SK-N-SH (cell line): ENCODE measurements at regions not wholly inside any gene's neighbourhood (a gene's known extent, or its start where the extent isn't known, plus 50 kb on each side); places are given as distances from the start of the nearest gene placed in this dataset.

Experiments
- CTCF ChIA-PET: fragments of 300-600, 350-600 bp; formaldehyde crosslinking; extraction: SDS; loops from one replicate; lab custom pipeline; 2021; lab: Yijun Ruan, JAX
- POLR2A ChIA-PET: fragments of 350-600 bp; sonication (Branson Sonifier 250); formaldehyde crosslinking; extraction: SDS; loops from one replicate; lab custom pipeline; 2020; ENCODE audit warnings: antibody characterized with exemption, inconsistent platforms; lab: Yijun Ruan, JAX
- DNase-seq: peaks from one replicate; pipeline ENCODE4 v3.0.0; 2012
- H2AFZ ChIP-seq: fragments of 200-600 bp; sonication (generic); 2 replicates; pipeline ENCODE4 v1.8.1; 2016; ENCODE audit warnings: antibody characterized with exemption, mild to moderate bottlenecking, low read depth
- H3F3A ChIP-seq: fragments of 200-600 bp; sonication (generic); replicated peaks from 2 replicates; pipeline ENCODE3; 2016; ENCODE audit warnings: antibody characterized with exemption, mild to moderate bottlenecking; ENCODE audit not compliant: insufficient read depth
- H3K27ac ChIP-seq, 2 experiments: fragments of 200-500 bp in 1 of 2; fragments of 200-600 bp in 1 of 2; sonication (Bioruptor generic) in 1 of 2; sonication (generic), shearing (Covaris generic) in 1 of 2; 2 replicates each; pipeline versions ENCODE4 v1.5.1 to v1.6.1; 2014 to 2016; ENCODE audit warnings: low read depth in 2 of 2, inconsistent platforms in 1 of 2, low read length in 1 of 2, mild to moderate bottlenecking in 1 of 2, mixed read lengths in 1 of 2
- H3K27me3 ChIP-seq: fragments of 200-600 bp; sonication (generic), shearing (Covaris generic); 2 replicates; pipeline ENCODE4 v1.6.1; 2016; ENCODE audit warnings: mixed run types; ENCODE audit not compliant: insufficient read depth
- H3K36me3 ChIP-seq, 2 experiments: fragments of 200-500 bp in 1 of 2; fragments of 200-600 bp in 1 of 2; sonication (Bioruptor generic) in 1 of 2; sonication (generic) in 1 of 2; replicated peaks in 1 of 2; 2 replicates each; pipeline versions ENCODE3 to v1.5.1; 2014 to 2016; ENCODE audit warnings: low read length in 1 of 2, mild to moderate bottlenecking in 1 of 2; ENCODE audit not compliant: insufficient read depth in 2 of 2, control insufficient read depth in 1 of 2
- H3K4me1 ChIP-seq, 2 experiments: fragments of 200-500 bp in 1 of 2; fragments of 200-600 bp in 1 of 2; sonication (Bioruptor generic) in 1 of 2; sonication (generic), shearing (Covaris generic) in 1 of 2; 2 replicates each; pipeline versions ENCODE4 v1.5.1 to v1.6.1; 2014 to 2016; ENCODE audit warnings: low read depth in 1 of 2, low read length in 1 of 2, mixed run types in 1 of 2; ENCODE audit not compliant: insufficient read depth in 2 of 2, control insufficient read depth in 1 of 2
- H3K4me2 ChIP-seq: fragments of 200-600 bp; sonication (generic), shearing (Covaris generic); 2 replicates; pipeline ENCODE4 v1.6.1; 2017; ENCODE audit warnings: mixed run types
- H3K4me3 ChIP-seq, 2 experiments: fragments of 200-500 bp in 1 of 2; fragments of 200-600 bp in 1 of 2; sonication (Bioruptor generic) in 1 of 2; sonication (generic), shearing (Covaris generic) in 1 of 2; 2 replicates each; pipeline versions ENCODE4 v1.5.1 to v1.8.1; 2014 to 2016; ENCODE audit warnings: low read depth in 2 of 2, inconsistent platforms in 1 of 2, low read length in 1 of 2, mild to moderate bottlenecking in 1 of 2, mixed read lengths in 1 of 2, moderate library complexity in 1 of 2
- H3K79me2 ChIP-seq: fragments of 200-600 bp; sonication (generic); 2 replicates; pipeline ENCODE4 v1.8.1; 2017; ENCODE audit warnings: mild to moderate bottlenecking; ENCODE audit not compliant: insufficient read depth
- H3K9ac ChIP-seq: fragments of 200-600 bp; sonication (generic); 2 replicates; pipeline ENCODE4 v1.6.1; 2017; ENCODE audit warnings: mixed run types
- H3K9me2 ChIP-seq: fragments of 200-600 bp; sonication (generic); 2 replicates; pipeline ENCODE4 v1.6.1; 2017; ENCODE audit warnings: mixed run types
- H3K9me3 ChIP-seq: fragments of 200-600 bp; sonication (generic); 2 replicates; pipeline ENCODE4 v1.6.1; 2017; ENCODE audit warnings: mixed run types, mild to moderate bottlenecking, moderate library complexity
- H4K20me1 ChIP-seq: fragments of 200-600 bp; sonication (generic); 2 replicates; pipeline ENCODE4 v1.6.1; 2017; ENCODE audit warnings: mild to moderate bottlenecking, mixed run types; ENCODE audit not compliant: insufficient read depth
- CHD2 ChIP-seq: fragments of 150-350 bp; IDR thresholded peaks from 2 replicates; pipeline ENCODE4 v1.6.1; 2018; ENCODE audit warnings: low read length; ENCODE audit not compliant: partially characterized antibody
- ELF1 ChIP-seq: IDR thresholded peaks from 2 replicates; pipeline ENCODE4 v1.4.0; 2012
- EP300 ChIP-seq, 2 experiments: IDR thresholded peaks; 2 replicates each; pipeline versions ENCODE4 v1.4.0 to v1.6.1; 2012; ENCODE audit warnings: borderline replicate concordance in 1 of 2, low read depth in 1 of 2, low read length in 1 of 2
- EZH2phosphoT487 ChIP-seq: fragments of 200-600 bp; sonication (generic); IDR thresholded peaks from 2 replicates; pipeline ENCODE4 v1.6.1; 2017; ENCODE audit warnings: low read depth, mixed run types, mild to moderate bottlenecking, antibody characterized with exemption, moderate library complexity, borderline replicate concordance
- FOSL2 ChIP-seq: IDR thresholded peaks from 2 replicates; pipeline ENCODE4 v1.4.0; 2012; ENCODE audit warnings: low read depth, mild to moderate bottlenecking, moderate library complexity, borderline replicate concordance
- FOXJ3 ChIP-seq: sonication (generic); formaldehyde crosslinking; IDR thresholded peaks from 2 replicates; pipeline ENCODE4 v1.5.1; 2020; ENCODE audit warnings: mild to moderate bottlenecking, missing genetic modification reagents
- FOXM1 ChIP-seq: IDR thresholded peaks from 2 replicates; pipeline ENCODE4 v1.4.0; 2012; ENCODE audit warnings: low read depth, mild to moderate bottlenecking
- JUND ChIP-seq: IDR thresholded peaks from 2 replicates; pipeline ENCODE4 v1.4.0; 2012
- MEF2A ChIP-seq: IDR thresholded peaks from 2 replicates; pipeline ENCODE4 v1.4.0; 2012; ENCODE audit warnings: low read depth, borderline replicate concordance
- PBX3 ChIP-seq: IDR thresholded peaks from 2 replicates; pipeline ENCODE4; 2012
- POLR2AphosphoS5 ChIP-seq: IDR thresholded peaks from 2 replicates; pipeline ENCODE4 v1.6.1; 2012; ENCODE audit warnings: low read depth, low read length
- SIN3A ChIP-seq: IDR thresholded peaks from 2 replicates; pipeline ENCODE4 v1.6.1; 2012; ENCODE audit warnings: low read depth, mild to moderate bottlenecking, low read length, moderate library complexity, borderline replicate concordance
- TAF1 ChIP-seq: IDR thresholded peaks from 2 replicates; pipeline ENCODE4 v1.6.1; 2012; ENCODE audit warnings: low read depth, mild to moderate bottlenecking, low read length, moderate library complexity, borderline replicate concordance
- TEAD4 ChIP-seq: IDR thresholded peaks from 2 replicates; pipeline ENCODE4 v1.4.0; 2012; ENCODE audit warnings: mild to moderate bottlenecking, borderline replicate concordance; ENCODE audit not compliant: insufficient read depth
- YY1 ChIP-seq: IDR thresholded peaks from 2 replicates; pipeline ENCODE4 v1.4.0; 2012; ENCODE audit warnings: low read depth, mild to moderate bottlenecking
- ZBTB33 ChIP-seq: IDR thresholded peaks from 2 replicates; pipeline ENCODE4 v1.4.0; 2012; ENCODE audit warnings: low read depth, borderline replicate concordance
- WGBS: methylation state at CpG from one replicate; pipeline ENCODE4 v1.1.6; 2017; ENCODE audit warnings: low lambda C conversion rate; 5-methylcytosine and 5-hydroxymethylcytosine counted together
- TF ChIP-seq, protein P1 (sequence below): IDR thresholded peaks from 2 replicates; pipeline ENCODE4 v1.4.0; 2012; ENCODE audit warnings: low read depth, borderline replicate concordance
- TF ChIP-seq, protein P2 (sequence below): IDR thresholded peaks from 2 replicates; pipeline ENCODE4 v1.6.1; 2012; ENCODE audit warnings: mild to moderate bottlenecking, low read depth, low read length, moderate library complexity
- TF ChIP-seq, protein P3 (sequence below): fragments of 200-600 bp; sonication (generic); IDR thresholded peaks from 2 replicates; pipeline ENCODE4 v1.6.1; 2017; ENCODE audit warnings: antibody characterized with exemption, mild to moderate bottlenecking, moderate library complexity
- TF ChIP-seq, protein P4 (sequence below): fragments of 150-350 bp; IDR thresholded peaks from 2 replicates; pipeline ENCODE4 v1.6.1; 2017; ENCODE audit warnings: antibody characterized with exemption, low read length, low read depth, borderline replicate concordance

DNA sequence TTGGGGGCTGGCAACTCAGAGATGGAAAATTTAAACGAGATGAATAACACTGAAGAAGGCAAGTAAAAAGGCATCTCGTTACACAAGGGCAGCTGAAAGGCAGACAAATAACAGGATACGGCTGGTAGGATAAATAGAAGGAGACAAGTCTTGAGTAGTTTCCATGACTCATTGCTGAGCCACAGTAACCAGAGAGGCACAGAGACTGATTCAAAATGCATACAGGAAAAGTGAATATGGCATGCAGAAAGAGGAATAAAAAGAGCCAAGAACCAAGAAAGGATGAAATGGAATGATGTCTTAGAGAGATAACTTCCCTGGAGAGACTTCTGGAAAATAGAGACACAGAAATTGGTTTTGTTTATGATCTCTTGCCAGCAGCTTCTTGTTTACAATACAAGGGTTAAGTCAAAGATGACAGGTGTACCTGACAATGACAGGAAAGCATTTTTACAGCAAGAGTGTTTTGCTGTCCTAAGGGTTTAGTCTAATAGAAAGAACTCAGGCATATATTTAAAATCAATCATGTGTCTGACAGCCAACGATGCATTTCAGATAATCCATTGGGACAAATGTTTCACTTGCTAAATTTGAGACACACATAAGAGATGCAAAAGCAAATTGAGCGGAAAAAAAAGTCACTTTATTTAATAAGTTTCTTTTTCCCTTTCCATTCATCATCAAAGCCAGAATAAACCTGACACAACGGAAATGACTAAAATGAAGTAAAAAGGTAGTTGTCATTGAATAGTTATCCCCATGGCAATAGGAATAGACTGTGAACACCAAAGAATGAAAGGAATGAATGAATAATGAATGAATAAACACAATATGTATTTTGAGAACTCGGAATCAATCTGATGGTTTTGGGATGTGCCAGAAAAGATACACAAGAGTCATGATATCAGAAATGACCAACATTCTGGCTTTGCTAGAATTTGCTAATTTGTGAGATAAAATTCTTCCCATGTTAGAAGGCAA is 68.0 kb upstream of the KCNQ5 start:
- peak overlapping the region; percentile 65 for H3K4me2 ChIP-seq
- 6% methylated on average over 7 of the region's 7 CpGs for WGBS
- H3F3A ChIP-seq: peaks cover 59% of the 10 kb centered on the region
- peak overlapping the region; percentile 75 for H3K9ac ChIP-seq
- H3K36me3 ChIP-seq: no peaks in the 10 kb centered on the region
- peaks cover 4% of the 10 kb centered on the region; the same call in 1 of the 2 replicates for H4K20me1 ChIP-seq
- DNase-seq: no peak
- no peaks in the 10 kb centered on the region for H3K27me3 ChIP-seq
- no peaks in the 10 kb centered on the region for H3K9me3 ChIP-seq
- H3K79me2 ChIP-seq: no peaks in the 10 kb centered on the region
- peak overlapping the region; percentile 85 to 99 for H3K27ac ChIP-seq
- H2AFZ ChIP-seq: no peak overlapping the region
- ChIA-PET POLR2A (no interaction called here), CTCF (no interaction called here)
- peak overlapping the region; percentile 12 to 35; a peak in 2 of 4 replicates for H3K4me3 ChIP-seq
- no peaks in the 10 kb centered on the region for H3K9me2 ChIP-seq
- peaks cover 0 to 30% of the 10 kb centered on the region in 2 experiments; a peak in 2 of 4 replicates for H3K4me1 ChIP-seq
- no peak for TF ChIP-seq CHD2
- peak; percentile 81; the same call in 1 of the 2 replicates for TF ChIP-seq POLR2AphosphoS5
- TF ChIP-seq, protein P1, sequence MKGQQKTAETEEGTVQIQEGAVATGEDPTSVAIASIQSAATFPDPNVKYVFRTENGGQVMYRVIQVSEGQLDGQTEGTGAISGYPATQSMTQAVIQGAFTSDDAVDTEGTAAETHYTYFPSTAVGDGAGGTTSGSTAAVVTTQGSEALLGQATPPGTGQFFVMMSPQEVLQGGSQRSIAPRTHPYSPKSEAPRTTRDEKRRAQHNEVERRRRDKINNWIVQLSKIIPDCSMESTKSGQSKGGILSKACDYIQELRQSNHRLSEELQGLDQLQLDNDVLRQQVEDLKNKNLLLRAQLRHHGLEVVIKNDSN: no peak
- TF ChIP-seq, protein P2, sequence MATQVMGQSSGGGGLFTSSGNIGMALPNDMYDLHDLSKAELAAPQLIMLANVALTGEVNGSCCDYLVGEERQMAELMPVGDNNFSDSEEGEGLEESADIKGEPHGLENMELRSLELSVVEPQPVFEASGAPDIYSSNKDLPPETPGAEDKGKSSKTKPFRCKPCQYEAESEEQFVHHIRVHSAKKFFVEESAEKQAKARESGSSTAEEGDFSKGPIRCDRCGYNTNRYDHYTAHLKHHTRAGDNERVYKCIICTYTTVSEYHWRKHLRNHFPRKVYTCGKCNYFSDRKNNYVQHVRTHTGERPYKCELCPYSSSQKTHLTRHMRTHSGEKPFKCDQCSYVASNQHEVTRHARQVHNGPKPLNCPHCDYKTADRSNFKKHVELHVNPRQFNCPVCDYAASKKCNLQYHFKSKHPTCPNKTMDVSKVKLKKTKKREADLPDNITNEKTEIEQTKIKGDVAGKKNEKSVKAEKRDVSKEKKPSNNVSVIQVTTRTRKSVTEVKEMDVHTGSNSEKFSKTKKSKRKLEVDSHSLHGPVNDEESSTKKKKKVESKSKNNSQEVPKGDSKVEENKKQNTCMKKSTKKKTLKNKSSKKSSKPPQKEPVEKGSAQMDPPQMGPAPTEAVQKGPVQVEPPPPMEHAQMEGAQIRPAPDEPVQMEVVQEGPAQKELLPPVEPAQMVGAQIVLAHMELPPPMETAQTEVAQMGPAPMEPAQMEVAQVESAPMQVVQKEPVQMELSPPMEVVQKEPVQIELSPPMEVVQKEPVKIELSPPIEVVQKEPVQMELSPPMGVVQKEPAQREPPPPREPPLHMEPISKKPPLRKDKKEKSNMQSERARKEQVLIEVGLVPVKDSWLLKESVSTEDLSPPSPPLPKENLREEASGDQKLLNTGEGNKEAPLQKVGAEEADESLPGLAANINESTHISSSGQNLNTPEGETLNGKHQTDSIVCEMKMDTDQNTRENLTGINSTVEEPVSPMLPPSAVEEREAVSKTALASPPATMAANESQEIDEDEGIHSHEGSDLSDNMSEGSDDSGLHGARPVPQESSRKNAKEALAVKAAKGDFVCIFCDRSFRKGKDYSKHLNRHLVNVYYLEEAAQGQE: 0 out of 2 replicates have a peak, but pooled peaks have one; percentile 72
- TF ChIP-seq SIN3A: peak; percentile 60; the same call in 1 of the 2 replicates
- TF ChIP-seq EP300 (IDR thresholded peaks at IDR 0.05; ENCODE audit: borderline replicate concordance in 1 of 2, low read depth in 1 of 2, low read length in 1 of 2): peak; percentile 72 to 98
- TF ChIP-seq, protein P3, sequence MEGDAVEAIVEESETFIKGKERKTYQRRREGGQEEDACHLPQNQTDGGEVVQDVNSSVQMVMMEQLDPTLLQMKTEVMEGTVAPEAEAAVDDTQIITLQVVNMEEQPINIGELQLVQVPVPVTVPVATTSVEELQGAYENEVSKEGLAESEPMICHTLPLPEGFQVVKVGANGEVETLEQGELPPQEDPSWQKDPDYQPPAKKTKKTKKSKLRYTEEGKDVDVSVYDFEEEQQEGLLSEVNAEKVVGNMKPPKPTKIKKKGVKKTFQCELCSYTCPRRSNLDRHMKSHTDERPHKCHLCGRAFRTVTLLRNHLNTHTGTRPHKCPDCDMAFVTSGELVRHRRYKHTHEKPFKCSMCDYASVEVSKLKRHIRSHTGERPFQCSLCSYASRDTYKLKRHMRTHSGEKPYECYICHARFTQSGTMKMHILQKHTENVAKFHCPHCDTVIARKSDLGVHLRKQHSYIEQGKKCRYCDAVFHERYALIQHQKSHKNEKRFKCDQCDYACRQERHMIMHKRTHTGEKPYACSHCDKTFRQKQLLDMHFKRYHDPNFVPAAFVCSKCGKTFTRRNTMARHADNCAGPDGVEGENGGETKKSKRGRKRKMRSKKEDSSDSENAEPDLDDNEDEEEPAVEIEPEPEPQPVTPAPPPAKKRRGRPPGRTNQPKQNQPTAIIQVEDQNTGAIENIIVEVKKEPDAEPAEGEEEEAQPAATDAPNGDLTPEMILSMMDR: no peak
- peak; percentile 96 for TF ChIP-seq TEAD4
- TF ChIP-seq FOXM1: peak; percentile 97
- TF ChIP-seq, protein P4, sequence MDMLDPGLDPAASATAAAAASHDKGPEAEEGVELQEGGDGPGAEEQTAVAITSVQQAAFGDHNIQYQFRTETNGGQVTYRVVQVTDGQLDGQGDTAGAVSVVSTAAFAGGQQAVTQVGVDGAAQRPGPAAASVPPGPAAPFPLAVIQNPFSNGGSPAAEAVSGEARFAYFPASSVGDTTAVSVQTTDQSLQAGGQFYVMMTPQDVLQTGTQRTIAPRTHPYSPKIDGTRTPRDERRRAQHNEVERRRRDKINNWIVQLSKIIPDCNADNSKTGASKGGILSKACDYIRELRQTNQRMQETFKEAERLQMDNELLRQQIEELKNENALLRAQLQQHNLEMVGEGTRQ: no peak
- no peak for TF ChIP-seq FOXJ3 (CRISPR knock-in tag)
- TF ChIP-seq EZH2phosphoT487: no peak
- TF ChIP-seq TAF1: peak; percentile 24; the same call in 1 of the 2 replicates
- peak; percentile 79 for TF ChIP-seq MEF2A
- TF ChIP-seq ELF1: peak; percentile 29; the same call in 1 of the 2 replicates
- TF ChIP-seq JUND: peak; percentile 98
- peak; percentile 42; the same call in 1 of the 2 replicates for TF ChIP-seq YY1
- TF ChIP-seq PBX3: peak; percentile 98
- TF ChIP-seq FOSL2: peak; percentile 98
- TF ChIP-seq ZBTB33: peak; percentile 78
